ENCODE measurements at regions not wholly inside any gene's neighbourhood (a gene's known extent, or its start where the extent isn't known, plus 50 kb on each side); places are given as distances from the start of the nearest gene placed in this dataset.

- TF ChIP-seq POLR2A (IDR thresholded peaks at IDR 0.05), result no peak
- TF ChIP-seq CTCF (IDR thresholded peaks at IDR 0.05), result no peak
Observed at GRCh38 chr5:104052558-104053352, 490.2 kb upstream of the NUDT12 start.
